GM19238 (cell line): ENCODE measurements at regions not wholly inside any gene's neighbourhood (a gene's known extent, or its start where the extent isn't known, plus 50 kb on each side); places are given as distances from the start of the nearest gene placed in this dataset.
"Not testable (repeated sequence)": the region's sequence is repeated elsewhere in the genome, so short reads cannot be mapped to it uniquely, and the experiment has no call there.

Experiments used
- DNase-seq: peaks from one replicate; pipeline ENCODE4 v3.0.0; 2011; ENCODE audit warnings: low spot score; ENCODE audit not compliant: insufficient read length

DNA sequence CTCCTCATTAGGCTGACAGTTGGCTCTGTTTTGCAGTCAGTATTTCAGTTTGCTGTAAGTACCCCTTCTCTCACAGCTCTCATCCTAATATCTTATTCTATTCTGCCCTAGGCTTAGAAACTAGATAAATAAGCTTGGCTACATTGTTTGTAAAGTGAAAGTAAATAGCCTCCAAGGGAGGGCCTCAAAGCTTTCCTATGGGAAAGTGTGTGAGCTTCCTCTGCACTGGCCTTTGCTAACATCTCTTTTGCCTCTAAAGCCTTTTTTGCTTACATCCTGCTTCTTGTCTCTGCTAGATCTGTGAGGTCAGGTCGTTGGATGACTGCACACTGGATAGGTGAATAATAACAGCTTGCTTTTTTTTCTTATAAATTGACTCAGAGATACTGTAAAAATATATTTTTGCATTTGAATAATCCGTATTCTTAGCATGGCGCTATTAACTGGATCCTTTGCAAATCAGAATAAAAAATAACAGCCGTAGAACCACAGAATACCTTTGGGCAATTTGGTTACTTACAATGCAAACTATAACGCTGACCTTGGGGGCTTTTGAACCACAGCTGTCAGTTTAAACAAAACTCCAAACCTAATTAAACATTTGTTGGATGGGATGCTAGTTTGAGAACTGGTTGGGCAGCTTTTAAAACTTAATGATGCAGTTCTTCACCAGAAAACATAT is 55.1 kb downstream of the TTC6 start:
- no peak for DNase-seq

DNA sequence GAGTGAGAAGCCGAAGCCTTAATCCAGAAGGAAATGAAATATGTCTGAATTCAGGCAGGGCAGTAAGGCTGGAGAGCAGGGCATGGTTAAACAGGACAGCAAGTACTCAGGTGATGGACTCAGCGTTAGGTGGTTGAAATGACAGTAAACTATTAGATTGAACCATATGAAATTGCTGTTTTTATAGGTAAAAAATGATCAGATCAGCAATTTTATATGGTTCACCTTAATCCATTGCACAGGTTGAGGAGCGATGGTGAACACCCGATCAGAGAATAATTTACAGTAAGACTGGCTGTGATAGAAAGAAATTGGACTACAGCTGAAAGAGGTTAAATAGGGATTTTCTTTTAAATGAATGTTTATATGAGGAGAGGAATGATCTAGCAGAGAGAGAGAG is 56.6 kb downstream of the TTC6 start:
- DNase-seq = no peak

DNA sequence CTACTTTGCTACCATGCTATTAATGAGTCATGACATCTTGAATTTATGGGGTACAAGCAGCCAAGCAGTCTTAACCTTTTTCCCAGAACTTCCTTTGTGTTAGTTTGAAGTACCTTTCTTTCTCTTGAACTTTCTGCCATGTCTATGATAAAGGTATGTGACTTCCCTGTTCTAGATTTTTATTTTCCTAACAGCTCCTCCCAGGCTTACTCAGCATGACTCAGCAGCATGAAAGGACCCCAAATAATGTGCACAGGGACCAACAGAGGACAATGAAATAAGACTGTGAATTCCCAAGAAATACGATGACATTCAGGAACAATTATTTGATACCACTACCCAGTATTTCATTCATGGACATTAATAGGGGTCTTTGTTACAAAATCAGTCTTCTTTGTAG is 60.0 kb downstream of the TTC6 start:
- no peak for DNase-seq

- DNase-seq = no peak
Observed at GRCh38 chr14:37658156-37658555, 62.7 kb downstream of the TTC6 start.

DNA sequence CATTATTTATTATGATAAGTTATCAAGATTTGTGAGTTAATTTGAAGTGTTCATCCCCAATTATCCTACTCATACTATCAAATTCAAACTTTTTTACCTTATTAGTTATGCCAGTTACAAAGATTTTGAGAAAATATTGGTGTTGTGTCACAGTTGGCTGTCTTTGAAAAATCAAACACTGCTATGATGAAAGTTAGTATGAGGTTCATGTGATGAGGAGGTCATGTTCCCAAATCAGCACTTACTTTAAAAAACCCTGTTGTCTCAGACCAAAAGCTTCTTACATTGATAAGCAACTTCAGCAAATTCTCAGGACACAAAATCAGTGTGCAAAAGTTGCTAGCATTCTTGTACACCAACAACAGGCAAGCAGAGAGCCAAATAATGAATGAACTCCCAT is 68.1 kb downstream of the TTC6 start:
- no peak for DNase-seq

- DNase-seq = no peak
Observed at GRCh38 chr14:37665479-37665878, 70.0 kb downstream of the TTC6 start.

GRCh38 chr14:37665951-37666350 is 70.5 kb downstream of the TTC6 start:
- no peak for DNase-seq

- no peak for DNase-seq
Observed at GRCh38 chr14:37668646-37669045, 73.2 kb downstream of the TTC6 start.

DNA sequence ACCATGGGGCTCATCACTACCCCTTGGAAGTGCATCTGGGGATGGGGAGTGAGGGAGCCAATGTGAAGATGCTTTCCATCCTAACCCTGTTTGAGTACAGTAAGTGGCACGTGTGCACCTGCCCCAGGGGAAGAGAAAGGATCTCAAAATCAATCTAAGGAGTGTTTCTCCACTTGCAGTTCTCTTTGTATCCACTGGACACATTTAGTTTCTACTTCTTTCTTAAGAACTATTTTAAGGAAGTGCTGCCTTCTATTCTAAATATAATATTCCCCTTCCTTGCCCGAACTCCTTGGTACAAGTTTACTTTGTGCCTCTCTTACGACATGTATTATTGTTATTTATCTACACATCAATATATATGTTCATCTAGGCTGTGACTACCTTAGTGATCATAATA is 73.8 kb downstream of the TTC6 start:
- DNase-seq = no peak

- no peak for DNase-seq
Observed at GRCh38 chr14:37673439-37673838, 78.0 kb downstream of the TTC6 start.

DNA sequence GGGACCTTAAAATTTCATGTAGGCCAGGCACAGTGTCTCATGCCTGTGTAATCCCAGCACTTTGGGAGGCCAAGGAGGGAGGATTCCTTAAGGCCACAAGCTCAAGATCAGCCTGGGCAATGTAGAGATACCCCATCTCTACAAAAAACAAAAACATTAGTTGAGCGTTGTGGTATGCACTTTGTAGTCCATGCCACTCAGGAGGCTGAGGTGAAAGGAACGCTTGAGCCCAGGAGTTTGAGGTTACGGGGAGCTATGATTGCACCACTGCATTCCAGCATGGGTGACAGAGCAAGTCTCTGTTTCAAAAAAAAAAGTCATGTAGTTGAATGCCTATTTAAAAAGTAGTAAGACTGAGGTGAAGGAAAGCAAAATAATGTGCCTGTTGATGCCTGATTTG is 83.5 kb downstream of the TTC6 start:
- DNase-seq = no peak

DNA sequence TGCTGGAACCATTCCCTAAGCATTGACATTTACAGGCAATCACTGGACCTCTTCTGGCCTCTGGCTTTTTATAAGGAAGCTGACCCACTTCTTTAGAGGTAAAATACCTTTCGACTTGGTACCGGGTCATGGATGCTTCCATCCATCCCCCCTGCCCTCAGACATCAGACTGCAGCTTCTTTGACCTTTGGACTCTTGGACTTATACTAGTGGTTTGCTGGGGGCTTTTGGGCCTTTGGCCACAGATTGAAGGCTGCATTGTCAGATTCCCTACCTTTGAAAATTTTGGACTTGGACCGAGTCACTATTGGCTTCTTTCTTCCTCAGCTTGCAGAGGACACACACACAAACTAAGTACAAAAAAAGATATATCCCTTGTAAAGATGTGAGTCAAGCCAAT is 86.1 kb downstream of the TTC6 start:
- no peak for DNase-seq

DNA sequence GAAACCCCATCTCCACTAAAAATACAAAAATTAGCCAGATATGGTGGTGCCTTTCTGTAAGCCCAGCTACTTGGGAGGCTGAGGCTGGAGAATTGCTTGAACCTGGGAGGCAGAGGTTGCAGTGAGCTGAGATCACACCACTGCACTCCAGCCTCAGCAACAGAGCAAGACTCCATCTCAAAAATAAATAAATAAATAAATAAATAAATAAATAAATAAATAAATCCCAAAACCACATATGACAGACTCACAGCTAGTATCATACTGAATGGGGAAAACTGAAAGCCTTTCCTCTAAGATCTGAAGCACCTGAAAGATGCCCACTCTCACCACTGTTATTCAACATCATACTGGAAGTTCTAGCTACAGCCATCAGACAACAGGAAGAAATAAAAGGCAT is 97.3 kb downstream of the TTC6 start:
- DNase-seq = not testable (repeated sequence)

GRCh38 chr14:37693420-37693819 is 98.0 kb downstream of the TTC6 start:
- DNase-seq = not testable (repeated sequence)

DNA sequence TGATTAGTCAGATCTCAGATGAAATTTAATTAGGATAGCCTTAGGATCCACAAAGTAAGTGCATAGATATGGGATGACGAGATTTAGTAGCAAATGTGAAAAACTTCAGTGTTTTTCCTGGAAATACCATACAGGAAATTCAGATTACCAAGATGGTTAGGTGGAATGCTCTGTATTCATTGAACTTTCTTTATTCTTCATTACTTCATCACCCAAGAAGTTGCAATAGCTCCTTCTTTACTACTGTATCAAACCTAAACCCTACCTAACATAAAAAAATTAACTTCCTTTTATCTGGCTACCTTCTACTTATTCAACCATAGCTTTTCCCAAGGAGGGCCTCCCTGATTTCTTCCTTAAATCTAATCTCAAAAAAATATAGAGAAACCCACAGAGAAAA is 100.4 kb downstream of the TTC6 start:
- no peak for DNase-seq

DNA sequence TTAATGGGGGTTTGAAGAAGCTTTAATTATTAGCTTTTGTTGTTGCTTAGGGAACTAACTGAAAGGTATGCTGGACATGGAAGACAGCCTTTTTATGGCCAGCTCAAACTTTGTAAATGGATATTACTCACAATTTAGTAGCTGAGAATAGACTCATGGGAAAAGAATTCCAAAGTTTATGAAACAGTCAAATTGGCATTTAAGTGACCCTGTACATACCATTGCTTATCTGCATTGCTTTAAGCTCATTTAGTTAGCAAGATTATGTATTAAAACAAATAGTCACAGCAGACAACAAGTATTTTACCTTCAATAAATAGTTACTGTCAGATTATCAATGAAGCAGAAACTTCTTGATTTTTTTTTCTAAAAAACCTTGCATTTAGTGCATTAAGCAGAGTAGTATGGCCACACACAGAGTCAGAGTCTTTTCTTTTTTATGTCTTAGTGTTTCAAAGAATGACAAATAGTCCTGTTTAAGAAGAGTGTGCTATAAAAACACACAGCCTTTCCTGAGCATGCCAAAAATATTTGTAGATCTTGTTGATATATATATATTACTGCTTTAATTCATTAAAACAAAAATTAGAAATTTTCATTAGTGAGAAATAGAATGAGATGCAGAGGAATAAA is 102.2 kb downstream of the TTC6 start:
- DNase-seq = no peak

- no peak for DNase-seq
Observed at GRCh38 chr14:37698840-37699777, 103.7 kb downstream of the TTC6 start.

DNA sequence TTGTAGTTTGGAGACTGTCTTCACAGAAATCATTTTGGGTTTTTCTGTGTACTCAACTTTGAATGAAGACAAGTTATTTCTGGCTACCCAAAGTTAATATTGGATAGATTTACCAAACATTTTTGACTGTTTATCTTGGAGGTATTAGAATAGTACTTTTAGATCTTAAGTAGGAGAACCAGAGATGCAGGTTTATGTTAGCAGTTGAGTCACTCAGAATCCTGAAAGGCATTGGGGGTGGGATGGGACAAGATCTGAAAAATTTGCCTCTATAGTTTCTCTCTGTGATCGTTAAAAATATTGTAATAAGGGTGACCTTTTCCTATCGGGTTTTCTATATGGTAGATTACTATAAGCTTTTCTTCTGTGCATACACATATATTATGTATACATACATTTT is 112.3 kb downstream of the TTC6 start:
- no peak for DNase-seq

DNA sequence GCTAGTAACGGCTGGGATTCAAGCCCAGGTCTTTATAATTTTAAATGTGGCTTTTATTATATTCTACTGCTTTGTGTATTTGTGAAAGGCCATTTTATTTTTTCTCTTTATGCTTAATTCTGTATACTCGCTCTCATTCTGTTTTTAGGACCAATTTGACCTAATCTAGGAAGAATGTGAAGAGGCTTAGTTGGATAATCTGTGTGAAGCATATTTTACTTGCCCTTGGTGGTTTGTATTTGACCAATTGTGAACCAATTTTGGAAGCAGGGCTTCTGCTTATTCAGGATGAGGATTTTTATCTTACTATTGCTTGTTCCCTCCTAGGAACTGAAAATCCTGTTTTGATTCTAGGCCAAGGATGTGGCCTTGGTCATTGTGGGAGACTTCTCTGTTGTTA is 113.1 kb downstream of the TTC6 start:
- DNase-seq = no peak

DNA sequence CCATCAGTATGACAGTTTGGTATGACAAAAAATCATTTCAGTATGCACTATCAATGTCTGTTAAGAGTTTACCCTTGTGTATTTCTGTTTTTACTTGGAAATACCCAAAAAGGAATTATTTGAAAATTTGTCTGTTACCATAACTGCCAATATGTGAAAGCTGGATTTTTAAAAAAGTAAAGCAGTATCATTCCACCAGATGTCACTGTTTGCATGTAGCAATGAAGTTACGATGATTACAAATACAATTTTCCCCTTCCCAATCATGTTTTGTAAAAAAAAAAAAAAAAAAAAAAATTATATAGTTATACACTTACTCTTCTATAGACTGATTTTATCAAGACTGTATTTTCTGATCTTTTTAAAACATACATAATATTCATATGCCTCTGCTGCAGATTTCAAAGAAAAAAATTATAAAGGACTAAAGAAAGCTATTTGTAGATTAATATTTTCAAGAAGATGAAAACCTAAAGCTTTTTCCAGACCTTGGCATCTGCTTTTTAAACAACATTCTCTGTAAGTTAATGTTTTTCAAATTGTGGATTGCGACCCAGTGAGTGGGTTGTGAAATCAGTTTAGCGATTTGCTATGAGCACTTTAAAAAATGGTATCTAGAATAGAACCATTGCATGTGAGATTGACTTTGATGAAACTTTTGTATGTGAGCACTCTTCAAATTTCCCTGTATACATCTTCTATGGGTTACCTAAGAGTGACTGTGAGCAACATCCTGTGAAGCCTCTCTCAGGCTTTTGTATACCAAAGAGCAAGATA is 114.2 kb downstream of the TTC6 start:
- DNase-seq = no peak

- no peak for DNase-seq
Observed at GRCh38 chr14:37711356-37711830, 116.0 kb downstream of the TTC6 start.
